Activated T-cell treated with anti-CD3 and anti-CD28 coated beads, Interleukin-2, amount 50 U/mL, for 24 hours (primary cell): ENCODE measurements at regions not wholly inside any gene's neighbourhood (a gene's known extent, or its start where the extent isn't known, plus 50 kb on each side); places are given as distances from the start of the nearest gene placed in this dataset.

Experiments used
- DNase-seq: peaks from one replicate; pipeline ENCODE4 v3.0.0-alpha.2; 2020
- H3K27ac Mint-ChIP-seq: 2 replicates; pipeline ENCODE4 v1.8.0; 2020; ENCODE audit warnings: mild to moderate bottlenecking, mixed read lengths
- H3K27me3 Mint-ChIP-seq: 2 replicates; pipeline ENCODE4 v1.8.0; 2020; ENCODE audit warnings: mixed read lengths
- H3K36me3 Mint-ChIP-seq: 2 replicates; pipeline ENCODE4 v1.8.0; 2020; ENCODE audit warnings: low read depth, mixed read lengths
- H3K4me1 Mint-ChIP-seq: 2 replicates; pipeline ENCODE4 v1.8.0; 2020; ENCODE audit warnings: low read depth, mixed read lengths
- H3K4me3 Mint-ChIP-seq: 2 replicates; pipeline ENCODE4 v1.8.0; 2020; ENCODE audit warnings: mild to moderate bottlenecking, moderate library complexity, mixed read lengths
- H3K9me3 Mint-ChIP-seq: 2 replicates; pipeline ENCODE4 v1.8.0; 2020; ENCODE audit warnings: mixed read lengths

DNA sequence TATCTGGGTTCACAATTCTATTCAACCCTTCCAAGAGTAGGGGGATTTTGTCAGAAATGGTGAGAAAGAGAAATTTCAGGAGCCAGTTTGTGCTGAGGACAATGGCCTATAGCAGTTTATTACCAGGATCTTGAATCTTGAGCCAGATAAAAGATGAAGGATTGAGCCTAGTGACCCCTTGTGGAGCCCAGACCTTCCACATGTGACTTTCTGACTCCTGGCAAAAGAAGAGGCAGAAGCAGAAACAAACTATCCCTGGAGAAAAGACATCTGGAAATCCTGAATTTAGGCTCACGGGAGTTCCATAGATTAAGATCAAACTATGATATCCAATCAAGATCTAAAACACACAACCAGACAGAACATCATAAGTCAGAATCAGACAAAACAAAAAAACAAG, 60.9 kb upstream of the CHRM2 start:
- DNase-seq: no peak
- Mint-ChIP-seq H3K36me3 (no peaks in the 10 kb centered on the region), H3K4me1 (no peaks in the 10 kb centered on the region), H3K4me3 (no peak overlapping the region), H3K27ac (no peak overlapping the region), H3K27me3 (no peaks in the 10 kb centered on the region), H3K9me3 (peaks cover 24% of the 10 kb centered on the region)

- no peaks in the 10 kb centered on the region for H3K36me3 Mint-ChIP-seq
- H3K9me3 Mint-ChIP-seq: peaks cover 21% of the 10 kb centered on the region
- no peak overlapping the region for H3K27ac Mint-ChIP-seq
- no peak for DNase-seq
- no peak overlapping the region for H3K4me3 Mint-ChIP-seq
- H3K27me3 Mint-ChIP-seq: no peaks in the 10 kb centered on the region
- no peaks in the 10 kb centered on the region for H3K4me1 Mint-ChIP-seq
Observed at GRCh38 chr7:136803028-136803427, 65.4 kb upstream of the CHRM2 start.

- no peak for DNase-seq
- Mint-ChIP-seq H3K4me1 (no peaks in the 10 kb centered on the region), H3K27ac (no peak overlapping the region), H3K9me3 (peaks cover 9% of the 10 kb centered on the region), H3K27me3 (no peaks in the 10 kb centered on the region), H3K36me3 (no peaks in the 10 kb centered on the region), H3K4me3 (no peak overlapping the region)
Observed at GRCh38 chr7:136783934-136784333, 84.5 kb upstream of the CHRM2 start.

DNA sequence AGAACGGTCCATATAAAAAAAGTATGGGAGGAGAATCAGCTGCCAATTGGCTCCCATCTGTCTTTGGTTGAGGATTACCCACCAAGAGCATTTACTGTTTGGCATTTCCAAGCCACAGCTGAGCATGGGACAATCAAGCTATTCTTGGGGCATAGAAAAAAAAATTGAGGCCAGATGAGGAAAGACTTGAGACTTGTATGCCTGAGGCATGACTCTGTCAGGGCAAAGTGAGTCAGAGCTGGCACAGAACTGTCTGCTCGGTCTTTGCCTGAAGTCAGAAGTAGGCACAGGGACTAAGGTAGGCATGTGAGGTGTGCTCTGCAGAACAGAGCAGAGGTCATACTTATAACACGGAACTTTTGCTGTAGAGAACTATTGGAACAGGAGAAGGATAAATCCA, 126.5 kb upstream of the CHRM2 start:
- no peak overlapping the region for H3K4me3 Mint-ChIP-seq
- H3K9me3 Mint-ChIP-seq: peaks cover 22% of the 10 kb centered on the region
- no peaks in the 10 kb centered on the region for H3K4me1 Mint-ChIP-seq
- no peaks in the 10 kb centered on the region for H3K36me3 Mint-ChIP-seq
- H3K27ac Mint-ChIP-seq: no peak overlapping the region
- no peak for DNase-seq
- no peaks in the 10 kb centered on the region for H3K27me3 Mint-ChIP-seq

DNA sequence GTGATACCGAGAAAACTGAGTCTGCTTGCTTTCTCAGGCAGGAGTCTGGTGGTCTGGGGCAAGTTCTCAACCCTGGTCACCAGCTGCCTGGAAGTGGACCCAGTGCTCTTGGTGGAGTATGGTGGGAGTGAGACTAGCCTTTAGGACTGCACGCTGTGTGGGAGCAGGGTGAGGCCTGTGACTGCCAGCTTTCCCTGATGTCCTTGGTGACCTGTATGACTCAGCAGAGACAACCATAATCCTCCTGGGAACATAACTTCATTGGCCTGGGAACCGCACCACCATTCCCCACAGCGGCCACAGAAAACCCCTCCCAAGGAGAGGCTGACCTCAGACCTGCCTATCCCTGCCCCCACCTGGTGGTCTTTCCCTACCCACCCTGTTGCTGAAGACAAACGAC, 139.5 kb upstream of the CHRM2 start:
- Mint-ChIP-seq H3K4me1 (no peaks in the 10 kb centered on the region), H3K27me3 (no peaks in the 10 kb centered on the region), H3K9me3 (peaks cover 27% of the 10 kb centered on the region), H3K27ac (no peak overlapping the region), H3K4me3 (no peak overlapping the region), H3K36me3 (no peaks in the 10 kb centered on the region)
- no peak for DNase-seq

DNA sequence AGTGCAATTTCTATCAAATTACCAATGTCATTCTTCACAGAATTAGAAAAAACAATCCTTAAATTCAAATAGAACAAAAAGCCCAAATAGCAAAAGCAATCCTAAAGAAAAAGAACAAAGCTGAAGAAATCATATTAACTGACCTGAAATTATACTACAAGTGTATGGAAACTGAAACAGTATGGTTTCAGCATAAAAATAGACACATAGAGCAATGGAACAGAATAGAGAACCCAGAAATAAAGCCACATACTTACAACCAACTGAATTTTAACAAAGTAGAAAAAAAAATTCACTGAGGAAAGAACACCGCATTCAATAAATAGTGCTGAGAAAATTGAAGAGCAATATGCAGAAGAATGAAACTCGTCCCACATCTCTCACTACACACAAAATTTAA, 142.0 kb upstream of the CHRM2 start:
- H3K4me1 Mint-ChIP-seq: no peaks in the 10 kb centered on the region
- no peak for DNase-seq
- no peak overlapping the region for H3K27ac Mint-ChIP-seq

DNA sequence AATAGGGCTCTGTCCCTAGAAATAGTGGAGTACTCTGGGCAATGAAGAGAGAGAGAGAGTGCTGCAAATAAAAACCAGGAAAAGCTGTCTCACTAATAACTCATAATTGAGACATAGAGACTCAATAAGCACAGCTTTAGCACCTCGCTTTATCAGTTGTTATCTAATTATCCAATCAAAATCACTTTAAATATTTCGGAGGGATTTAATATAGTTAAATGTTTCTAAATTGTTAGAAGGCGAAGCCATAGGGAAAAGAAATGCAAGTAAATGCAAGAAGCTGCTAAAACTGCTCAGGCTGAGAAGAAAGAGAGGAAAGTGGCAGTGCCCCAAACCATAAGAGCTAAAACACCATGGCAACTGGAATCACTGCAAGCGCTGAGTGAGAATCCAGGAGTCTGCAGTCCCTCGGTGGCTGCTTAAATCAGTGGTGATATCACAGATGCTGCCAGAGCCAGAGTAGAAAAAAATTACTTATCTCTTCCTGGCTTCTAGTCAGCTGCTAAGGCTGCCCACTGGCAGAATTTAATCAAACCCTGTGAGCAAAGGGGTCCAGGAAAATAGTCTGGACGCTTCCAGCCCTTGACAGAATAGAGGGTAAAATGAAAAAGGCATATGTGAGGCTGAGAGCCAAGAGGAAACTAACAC, 150.4 kb upstream of the CHRM2 start:
- Mint-ChIP-seq H3K27me3 (no peaks in the 10 kb centered on the region), H3K36me3 (no peaks in the 10 kb centered on the region), H3K9me3 (peaks cover 9% of the 10 kb centered on the region), H3K4me1 (no peaks in the 10 kb centered on the region), H3K27ac (no peak overlapping the region), H3K4me3 (no peak overlapping the region)
- DNase-seq: no peak

More for the DNA sequence above, 142.0 kb upstream of the CHRM2 start:
- Mint-ChIP-seq H3K4me3 (no peak overlapping the region), H3K9me3 (peaks cover 9% of the 10 kb centered on the region), H3K36me3 (no peaks in the 10 kb centered on the region), H3K27me3 (no peaks in the 10 kb centered on the region)

DNA sequence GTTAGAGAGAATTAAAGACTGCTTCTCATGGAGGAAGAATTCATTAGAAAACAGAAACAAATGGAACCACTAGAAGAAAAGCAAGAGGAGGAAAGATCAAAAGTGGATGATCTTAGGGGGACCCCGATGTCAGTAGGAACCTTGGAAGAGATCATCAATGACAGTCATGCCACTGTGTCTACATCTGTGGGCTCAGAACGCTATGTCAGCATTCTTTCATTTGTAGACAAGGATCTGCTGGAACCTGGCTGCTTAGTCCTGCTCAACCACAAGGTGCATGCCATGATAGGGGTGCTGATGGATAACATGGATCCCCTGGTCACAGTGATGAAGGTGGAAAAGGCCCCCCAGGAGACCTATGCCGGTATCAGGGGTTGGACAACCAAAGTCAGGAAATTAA, 154.4 kb upstream of the CHRM2 start:
- H3K36me3 Mint-ChIP-seq: no peaks in the 10 kb centered on the region
- H3K4me1 Mint-ChIP-seq: no peaks in the 10 kb centered on the region
- peaks cover 12% of the 10 kb centered on the region for H3K9me3 Mint-ChIP-seq
- no peaks in the 10 kb centered on the region for H3K27me3 Mint-ChIP-seq
- H3K4me3 Mint-ChIP-seq: no peak overlapping the region
- DNase-seq: no peak
- H3K27ac Mint-ChIP-seq: no peak overlapping the region

DNA sequence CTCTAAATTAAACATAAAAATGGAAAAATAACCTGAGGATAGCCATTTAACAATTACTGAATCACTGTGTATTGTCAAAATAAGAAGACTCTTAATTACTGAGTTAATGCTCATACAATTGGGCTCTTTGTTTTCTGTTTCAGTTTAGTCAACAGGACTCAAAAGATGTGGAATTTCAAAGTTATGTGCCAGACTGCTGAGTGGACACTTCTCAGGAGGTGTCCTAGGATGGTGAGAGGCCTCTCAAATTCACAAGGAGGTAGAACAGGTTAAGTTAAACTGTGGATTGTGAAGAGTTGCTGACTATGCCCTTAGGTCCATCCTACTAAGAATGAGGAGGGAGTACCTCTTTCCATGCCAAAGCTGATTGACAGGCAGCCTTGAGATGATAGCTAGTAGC, 157.7 kb upstream of the CHRM2 start:
- Mint-ChIP-seq H3K27ac (no peak overlapping the region), H3K9me3 (peaks cover 12% of the 10 kb centered on the region), H3K36me3 (no peaks in the 10 kb centered on the region), H3K27me3 (no peaks in the 10 kb centered on the region), H3K4me3 (no peak overlapping the region), H3K4me1 (no peaks in the 10 kb centered on the region)
- DNase-seq: no peak

DNA sequence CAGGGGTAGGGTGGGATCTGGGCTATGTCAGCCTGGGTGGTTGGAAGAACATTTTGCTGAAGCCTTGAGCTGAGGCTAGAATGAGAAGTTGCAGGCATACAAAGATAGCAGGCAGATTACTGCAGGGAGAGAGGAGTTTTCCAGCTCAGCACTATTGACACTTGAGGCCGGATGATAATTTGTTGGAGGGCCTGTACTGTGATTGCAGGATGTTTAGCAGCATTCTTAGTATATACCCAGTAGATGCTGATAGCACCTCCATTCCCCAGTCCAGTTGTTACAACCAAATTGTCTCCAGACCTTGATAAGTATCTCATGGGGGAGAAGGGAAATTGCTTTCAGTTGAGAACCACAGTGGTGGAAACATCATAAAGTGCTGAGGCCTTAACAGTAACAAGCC, 158.6 kb upstream of the CHRM2 start:
- no peaks in the 10 kb centered on the region for H3K4me1 Mint-ChIP-seq
- H3K36me3 Mint-ChIP-seq: no peaks in the 10 kb centered on the region
- no peak overlapping the region for H3K4me3 Mint-ChIP-seq
- no peak for DNase-seq
- peaks cover 12% of the 10 kb centered on the region for H3K9me3 Mint-ChIP-seq
- H3K27me3 Mint-ChIP-seq: no peaks in the 10 kb centered on the region
- H3K27ac Mint-ChIP-seq: no peak overlapping the region

DNA sequence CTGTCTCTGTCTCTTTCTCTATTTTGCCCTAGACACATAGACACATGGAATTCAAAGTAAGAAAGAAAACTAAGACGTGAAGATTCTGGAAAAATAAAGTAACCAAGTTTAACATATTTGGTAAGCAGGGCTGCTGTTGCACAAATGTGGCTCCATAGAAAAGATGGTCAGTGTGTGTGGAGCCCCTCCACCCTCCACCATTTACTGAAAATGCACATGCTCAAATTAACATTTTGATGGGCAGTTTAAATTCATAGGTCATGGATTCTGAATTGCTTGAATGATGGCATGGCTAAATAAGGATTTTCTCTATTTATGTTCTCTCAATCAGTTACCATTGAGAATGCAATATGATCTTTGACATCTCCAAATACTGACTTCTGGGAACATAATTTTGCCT, 165.5 kb upstream of the CHRM2 start:
- Mint-ChIP-seq H3K27ac (no peak overlapping the region), H3K4me3 (no peak overlapping the region), H3K27me3 (no peaks in the 10 kb centered on the region), H3K4me1 (no peaks in the 10 kb centered on the region), H3K9me3 (peaks cover 3% of the 10 kb centered on the region), H3K36me3 (no peaks in the 10 kb centered on the region)
- no peak for DNase-seq

DNA sequence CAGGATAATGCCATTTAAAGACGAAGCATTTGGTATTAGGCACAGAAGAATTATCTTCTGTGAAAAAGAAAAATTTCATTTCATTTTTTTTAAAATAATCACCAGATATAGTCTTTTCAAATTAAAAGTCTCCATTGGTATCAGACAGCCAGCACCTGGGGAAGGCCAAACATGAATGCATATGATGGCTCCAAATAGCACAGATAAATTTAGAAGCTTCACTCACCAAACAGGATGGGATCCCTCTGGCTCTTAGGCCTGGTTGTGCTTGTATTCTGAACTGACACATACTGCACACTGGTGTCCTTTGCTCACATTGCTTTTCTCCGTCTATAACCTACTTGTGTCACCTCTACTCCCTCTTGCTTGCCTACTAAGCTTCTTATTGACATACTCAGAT, 169.5 kb upstream of the CHRM2 start:
- Mint-ChIP-seq H3K27me3 (no peaks in the 10 kb centered on the region), H3K9me3 (peaks cover 11% of the 10 kb centered on the region), H3K4me1 (no peaks in the 10 kb centered on the region), H3K36me3 (no peaks in the 10 kb centered on the region), H3K4me3 (no peak overlapping the region), H3K27ac (no peak overlapping the region)
- DNase-seq: no peak

DNA sequence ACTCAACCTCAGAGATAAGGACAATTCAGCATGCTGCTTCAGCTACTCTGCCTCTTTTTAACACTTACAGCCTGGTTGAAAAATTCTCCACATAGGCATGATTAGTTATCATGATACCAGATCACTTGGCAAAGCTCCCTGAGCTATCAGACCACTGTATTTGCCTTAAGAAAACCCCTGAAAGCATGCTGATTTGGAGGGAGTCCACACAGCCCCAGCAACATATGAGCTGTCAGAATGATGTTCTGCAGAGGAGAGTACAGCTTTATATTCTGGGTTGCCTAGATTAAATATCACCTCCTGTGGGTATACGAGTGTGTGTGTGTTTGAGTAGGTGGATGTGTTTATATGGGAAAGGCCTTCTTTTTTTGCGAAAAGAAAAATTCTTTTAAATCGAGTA, 170.2 kb upstream of the CHRM2 start:
- Mint-ChIP-seq H3K27me3 (no peaks in the 10 kb centered on the region), H3K4me3 (no peak overlapping the region), H3K9me3 (peaks cover 11% of the 10 kb centered on the region), H3K4me1 (no peaks in the 10 kb centered on the region), H3K27ac (no peak overlapping the region), H3K36me3 (no peaks in the 10 kb centered on the region)
- no peak for DNase-seq

- Mint-ChIP-seq H3K27me3 (no peaks in the 10 kb centered on the region), H3K4me1 (no peaks in the 10 kb centered on the region), H3K27ac (no peak overlapping the region), H3K9me3 (peaks cover 11% of the 10 kb centered on the region), H3K36me3 (no peaks in the 10 kb centered on the region), H3K4me3 (no peak overlapping the region)
- no peak for DNase-seq
Observed at GRCh38 chr7:136697271-136697670, 171.2 kb upstream of the CHRM2 start.

GRCh38 chr7:136693166-136694119, 175.0 kb upstream of the CHRM2 start:
- H3K4me1 Mint-ChIP-seq: no peaks in the 10 kb centered on the region
- no peak overlapping the region for H3K27ac Mint-ChIP-seq
- peaks cover 14% of the 10 kb centered on the region for H3K9me3 Mint-ChIP-seq

More at GRCh38 chr7:136693166-136694119, 175.0 kb upstream of the CHRM2 start:
- no peak for DNase-seq
- H3K27me3 Mint-ChIP-seq: no peaks in the 10 kb centered on the region
- H3K4me3 Mint-ChIP-seq: no peak overlapping the region
- no peaks in the 10 kb centered on the region for H3K36me3 Mint-ChIP-seq
